Femur (tissue), 1 donor: ENCODE measurements at regions not wholly inside any gene's neighbourhood (a gene's known extent, or its start where the extent isn't known, plus 50 kb on each side); places are given as distances from the start of the nearest gene placed in this dataset.

Experiments
- DNase-seq: peaks from one replicate; pipeline ENCODE4 v3.0.0-alpha.2; 2017

DNA sequence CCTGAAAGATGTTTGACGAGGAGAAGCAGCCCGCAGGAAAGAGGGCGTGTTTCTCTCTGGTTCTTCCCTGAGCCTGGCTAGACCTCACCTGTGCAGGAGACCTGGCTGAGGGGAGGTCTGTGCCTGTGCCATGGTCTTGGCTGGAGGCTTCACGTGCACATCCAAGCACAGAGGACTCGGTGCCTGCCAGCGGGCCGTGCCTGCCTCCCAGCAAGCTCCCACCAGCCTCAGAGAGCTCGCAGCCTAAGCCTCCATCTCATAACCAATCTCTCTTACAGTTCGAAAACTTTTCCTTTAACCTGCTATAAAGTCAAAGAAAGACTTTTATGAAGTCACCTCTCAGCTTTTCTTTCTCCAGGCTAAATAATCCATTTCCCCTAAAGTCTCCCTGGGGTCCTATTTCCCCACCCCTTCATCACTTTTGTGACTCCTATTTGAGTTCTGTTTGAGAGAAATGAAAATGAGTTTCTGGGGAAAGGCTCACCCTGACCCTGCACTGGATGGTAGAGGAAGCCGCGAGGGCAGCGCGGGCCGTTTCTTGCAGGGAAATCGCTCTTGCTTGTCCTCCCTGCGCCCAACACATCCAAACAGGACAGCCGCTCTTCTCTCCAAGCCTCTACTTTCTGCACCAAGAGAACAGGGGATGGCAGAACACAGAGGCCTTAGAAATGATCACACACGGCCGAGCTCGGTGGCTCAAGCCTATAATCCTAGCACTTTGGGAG is 521.0 kb downstream of the SOX11 start:
- no peak for DNase-seq

DNA sequence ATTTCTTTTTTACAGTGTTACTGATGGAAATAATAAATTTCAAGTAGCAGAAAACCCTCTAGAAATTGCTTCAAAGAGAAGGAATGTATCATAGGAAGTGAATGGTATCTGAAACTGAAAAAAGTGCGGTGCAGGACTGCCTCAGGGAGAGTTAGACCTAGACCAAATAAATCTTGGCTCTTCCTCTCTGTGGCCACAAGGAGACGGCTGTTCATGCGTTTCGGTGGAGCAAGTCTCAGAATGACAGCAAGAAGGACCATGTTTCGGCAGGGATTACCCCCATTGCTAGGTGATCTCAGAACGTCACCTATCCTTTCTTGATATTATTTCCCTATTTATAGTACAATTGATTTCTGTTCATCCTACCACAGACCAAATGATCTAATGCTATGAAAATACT is 522.3 kb downstream of the SOX11 start:
- no peak for DNase-seq

DNA sequence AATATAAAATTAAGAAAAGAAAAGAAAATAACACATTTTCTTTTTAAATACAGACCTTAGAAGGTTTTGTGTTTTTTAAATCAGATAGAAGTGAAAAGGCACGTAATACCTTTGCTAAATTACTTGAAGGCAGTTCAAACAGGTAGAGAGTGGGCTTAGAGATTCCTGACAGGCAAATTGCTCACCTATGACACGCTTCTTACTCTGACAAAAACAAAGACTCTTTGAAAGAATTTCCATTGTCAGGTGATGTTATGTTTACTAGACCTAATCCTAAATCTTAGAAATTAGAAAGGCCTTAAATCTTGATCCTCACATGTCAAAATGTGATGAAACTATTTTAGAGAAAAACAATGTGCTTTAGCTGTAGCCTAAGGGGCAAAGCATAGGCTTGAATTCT is 522.9 kb downstream of the SOX11 start:
- no peak for DNase-seq

DNA sequence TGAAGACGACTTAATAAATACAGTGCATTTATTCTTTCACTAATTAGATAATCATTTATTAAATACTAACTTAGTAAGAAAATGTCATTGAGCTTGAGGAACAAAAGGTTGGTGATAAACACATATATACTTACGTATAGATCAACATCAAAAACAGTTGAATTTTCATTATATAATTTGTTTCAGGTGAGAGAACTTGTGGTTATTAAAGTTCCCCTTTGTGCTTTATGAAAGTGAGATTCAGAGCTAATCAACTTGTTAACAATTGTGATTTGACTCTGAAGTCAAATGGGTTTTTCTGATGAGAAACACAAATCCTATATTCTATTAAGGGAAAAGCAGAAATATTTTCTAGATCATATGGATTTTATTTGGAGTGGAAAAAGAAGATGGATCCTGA is 524.0 kb downstream of the SOX11 start:
- DNase-seq, result no peak

DNA sequence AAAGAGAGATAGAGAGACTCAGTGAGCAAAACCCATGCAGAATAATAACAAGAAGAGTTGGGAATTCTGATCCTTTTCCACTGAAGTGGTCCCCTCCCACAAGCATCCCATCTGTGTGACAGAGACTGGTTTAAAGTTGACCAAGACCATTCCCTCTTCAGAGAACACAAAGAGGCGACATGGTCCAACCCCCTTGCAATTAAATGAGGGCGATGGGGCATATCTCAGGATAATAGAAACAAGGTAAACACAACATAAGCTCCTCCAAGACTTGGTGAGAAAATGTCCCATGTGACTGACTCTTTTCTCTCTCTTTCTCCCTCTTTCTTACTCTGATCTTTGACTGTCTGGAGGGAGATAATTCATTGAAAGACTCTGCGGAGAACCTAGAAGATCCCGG is 526.7 kb downstream of the SOX11 start:
- DNase-seq, result no peak

DNA sequence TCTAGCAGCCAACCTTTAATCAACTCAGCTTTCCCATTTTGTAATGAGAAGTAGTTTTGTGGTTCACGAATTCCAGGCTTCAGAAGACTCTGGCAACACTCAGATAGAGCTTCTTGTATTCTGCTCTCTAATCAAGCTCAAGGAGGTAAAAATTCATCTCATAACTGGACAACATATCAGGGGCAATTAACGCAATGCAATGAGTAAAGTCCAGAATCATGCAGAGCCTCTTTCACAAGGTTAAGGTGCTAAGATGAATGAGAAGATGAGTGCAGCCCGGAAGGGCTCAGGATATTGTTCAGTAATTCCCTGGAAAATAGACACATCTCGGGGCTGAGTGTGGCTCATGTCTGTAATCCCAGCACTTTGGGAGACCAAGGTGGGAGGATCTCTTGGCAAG is 527.7 kb downstream of the SOX11 start:
- DNase-seq, result no peak

DNA sequence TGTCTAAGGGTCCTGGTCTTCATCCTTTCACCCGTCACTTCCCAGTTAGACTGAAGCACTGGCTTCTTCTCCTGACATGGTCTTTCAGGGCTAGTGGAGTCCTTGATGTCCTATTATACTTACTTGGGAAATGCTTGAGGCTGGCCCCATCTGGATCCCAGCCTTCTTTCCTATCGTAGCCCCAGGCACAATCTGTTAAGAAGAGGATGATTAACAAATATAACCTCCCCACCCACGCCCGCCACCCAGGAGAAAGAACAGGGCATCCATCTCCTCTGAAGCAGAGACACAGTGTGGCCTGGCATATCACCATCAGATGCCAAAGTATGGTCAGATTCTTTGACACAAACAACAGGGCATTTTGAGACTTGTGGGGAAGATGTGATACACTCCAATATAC is 530.1 kb downstream of the SOX11 start:
- DNase-seq, result no peak

DNA sequence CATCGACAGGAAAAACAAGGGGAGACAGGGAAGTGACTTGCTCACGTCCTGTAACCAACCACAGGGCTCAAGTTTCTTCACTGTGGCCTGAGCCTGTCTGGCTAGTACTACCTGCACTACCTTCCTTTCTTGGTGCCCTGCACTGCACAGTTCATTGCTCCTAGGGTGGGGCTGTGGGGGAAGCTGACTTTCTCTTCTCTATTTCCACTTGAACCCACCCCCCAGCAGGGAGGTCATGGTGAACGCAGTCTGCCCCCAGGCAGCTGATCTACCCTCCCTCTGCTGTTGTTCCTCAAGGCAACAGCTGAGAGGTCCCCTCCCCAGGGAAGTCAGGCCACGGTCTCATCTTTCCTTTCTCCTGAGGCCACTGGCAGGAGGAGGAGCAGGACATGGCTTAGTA is 532.1 kb downstream of the SOX11 start:
- DNase-seq, result peak; percentile 31

DNA sequence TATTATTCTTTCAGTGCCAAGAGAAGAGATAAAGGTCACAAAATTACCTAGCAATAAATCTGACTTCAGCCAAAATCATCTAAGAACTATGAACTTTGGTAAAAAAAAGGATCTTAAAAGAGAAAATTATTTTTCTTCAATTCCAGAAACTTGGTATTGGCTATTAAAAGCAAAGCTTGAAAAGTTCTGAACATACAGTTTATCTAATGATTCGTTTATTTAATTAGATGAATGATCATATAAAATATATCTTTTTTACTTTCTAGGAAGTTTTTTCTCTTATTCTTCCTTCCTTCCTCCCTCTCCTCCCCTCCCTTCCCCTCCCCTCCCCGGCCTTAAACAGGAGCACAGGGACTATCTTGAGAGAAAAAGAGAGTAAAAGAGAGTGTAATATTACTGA is 536.1 kb downstream of the SOX11 start:
- no peak for DNase-seq

DNA sequence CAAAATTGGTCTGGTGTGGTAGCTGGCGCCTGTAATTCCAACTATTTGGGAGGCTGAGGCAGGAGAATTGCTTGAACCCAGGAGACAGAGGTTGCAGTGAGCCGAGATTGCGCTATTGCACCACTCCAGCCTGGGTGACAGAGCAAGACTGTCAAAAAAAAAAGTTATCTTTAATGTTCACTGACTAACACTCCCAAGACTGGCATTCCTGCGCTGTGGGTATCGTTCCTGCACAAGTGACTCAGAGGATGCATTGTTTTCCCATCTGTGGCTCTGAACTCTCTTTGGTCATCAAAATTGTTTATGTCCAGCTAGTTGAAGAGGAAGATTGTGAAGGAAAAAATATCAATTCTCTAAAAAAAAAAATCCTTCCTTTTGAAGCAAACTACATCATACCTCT is 539.0 kb downstream of the SOX11 start:
- no peak for DNase-seq

DNA sequence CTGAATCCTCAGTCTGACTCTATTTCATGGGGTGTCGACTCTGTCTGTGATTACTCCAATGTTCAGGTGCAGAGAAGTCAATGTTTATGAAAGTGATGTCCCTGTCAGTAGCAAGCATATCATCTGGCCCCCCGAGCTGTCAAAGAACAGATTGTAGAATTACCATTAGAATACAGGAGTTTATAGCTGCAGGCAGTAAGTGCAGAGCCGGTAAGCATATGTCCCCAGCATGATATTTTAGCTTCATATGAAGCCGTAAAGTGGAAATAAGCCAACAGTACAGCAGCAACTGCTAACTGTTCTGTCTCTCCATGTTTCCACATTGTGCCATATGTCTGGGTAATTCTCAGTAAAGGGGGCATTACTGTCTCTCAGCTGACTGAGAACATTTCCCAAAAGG is 541.8 kb downstream of the SOX11 start:
- no peak for DNase-seq

DNA sequence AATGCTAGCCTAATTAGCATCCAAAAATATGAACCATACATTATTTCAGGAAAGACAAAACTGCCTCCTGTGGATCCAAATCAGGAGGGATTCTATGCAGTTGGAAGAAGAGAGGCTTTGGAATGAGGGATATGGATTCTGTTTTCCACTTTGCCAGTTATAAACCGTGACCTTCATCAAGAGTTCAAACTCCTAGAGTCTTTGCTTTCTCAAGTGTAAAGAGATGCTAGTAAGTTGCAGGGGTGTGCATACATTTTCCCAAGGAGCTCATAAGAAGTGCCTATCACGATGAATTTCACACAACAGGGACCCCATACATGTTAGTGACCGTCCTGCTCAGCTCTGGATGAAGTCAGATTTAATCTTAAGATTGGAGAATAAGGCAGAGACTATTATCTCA is 542.5 kb downstream of the SOX11 start:
- no peak for DNase-seq

DNA sequence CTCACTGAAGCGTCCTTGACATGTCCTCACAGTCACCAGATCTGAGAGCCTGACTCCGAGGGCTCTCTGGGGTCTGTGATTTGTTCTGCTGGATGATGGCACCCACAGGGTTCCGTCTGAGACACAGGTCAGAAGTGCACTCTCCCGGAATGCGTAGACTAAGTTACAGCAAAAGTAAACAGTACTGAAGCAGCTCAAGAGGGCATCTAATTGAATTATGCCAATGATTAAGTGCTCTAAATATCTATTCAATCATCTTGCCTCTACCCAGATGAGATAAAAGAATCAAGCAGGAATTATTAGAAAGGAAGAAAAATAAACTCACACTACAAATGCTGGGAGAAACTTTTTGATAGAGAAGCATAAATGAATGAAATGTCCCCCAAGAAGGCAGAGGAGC is 544.1 kb downstream of the SOX11 start:
- DNase-seq, result no peak

DNA sequence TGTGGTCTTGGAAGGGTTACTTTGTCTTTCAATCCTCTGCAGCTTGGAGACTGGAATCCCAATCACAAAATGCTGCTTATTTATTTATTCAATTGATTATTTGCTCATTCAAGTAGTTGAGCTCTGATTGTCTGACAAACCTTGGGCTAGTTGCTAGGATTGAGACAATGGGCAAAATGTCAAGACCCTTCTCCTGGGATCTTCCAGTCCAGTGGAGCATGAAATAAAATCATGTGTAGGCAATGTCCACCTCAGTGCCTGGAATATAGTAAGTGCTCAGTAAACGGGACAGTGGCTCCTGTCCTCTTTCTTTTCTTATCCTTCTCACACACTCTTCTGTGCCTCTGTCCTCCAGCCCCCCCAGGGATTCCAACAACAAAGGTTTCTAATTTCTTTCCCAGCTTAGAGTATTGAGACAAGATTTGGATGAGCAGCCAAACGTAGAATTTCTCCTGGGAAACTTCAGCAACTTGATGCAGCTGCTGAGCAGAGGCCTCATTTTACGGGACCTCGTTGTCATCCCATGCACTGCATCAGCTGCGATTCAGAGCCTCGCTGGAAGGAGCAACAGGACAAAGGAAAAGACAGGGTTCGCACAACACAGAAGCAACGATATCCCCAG is 545.0 kb downstream of the SOX11 start:
- DNase-seq, result no peak

DNA sequence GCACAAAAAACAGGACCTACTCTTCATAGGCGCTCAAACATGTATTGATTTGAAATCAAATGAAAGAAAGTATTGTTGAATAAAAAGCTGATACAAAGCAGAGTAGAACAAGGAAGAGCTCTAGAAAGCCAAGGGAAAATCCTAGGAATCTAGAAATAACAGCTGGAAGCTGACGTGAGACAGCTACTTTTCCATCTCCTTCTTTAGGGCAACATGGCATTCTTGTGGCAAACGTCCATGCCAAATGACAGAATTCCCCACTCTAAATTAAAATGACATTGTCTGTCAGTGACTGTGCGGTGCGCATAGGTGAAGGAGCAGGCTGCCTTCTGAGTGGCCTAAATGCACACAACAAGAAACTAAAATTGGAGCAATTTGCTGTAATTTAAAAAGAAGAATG is 557.4 kb downstream of the SOX11 start:
- DNase-seq, result no peak

DNA sequence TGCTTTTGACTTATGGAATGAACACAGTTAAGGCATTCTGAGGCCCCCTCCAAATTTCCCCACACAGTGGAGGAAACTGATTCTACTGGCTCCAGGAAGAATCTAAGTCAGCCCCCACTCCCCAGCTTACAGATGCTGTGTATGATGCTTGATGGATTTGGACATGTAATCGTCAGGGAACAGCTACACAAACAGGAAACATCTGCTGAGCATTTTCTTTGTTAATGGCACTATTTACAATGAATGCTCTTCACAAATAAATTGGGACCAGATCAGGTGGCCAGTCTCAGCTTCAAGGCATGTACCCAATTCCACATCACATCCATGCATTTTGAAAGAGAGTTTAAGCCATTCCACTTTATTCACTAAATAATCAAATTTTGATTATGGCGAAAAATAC is 562.3 kb downstream of the SOX11 start:
- peak; percentile 28 for DNase-seq

DNA sequence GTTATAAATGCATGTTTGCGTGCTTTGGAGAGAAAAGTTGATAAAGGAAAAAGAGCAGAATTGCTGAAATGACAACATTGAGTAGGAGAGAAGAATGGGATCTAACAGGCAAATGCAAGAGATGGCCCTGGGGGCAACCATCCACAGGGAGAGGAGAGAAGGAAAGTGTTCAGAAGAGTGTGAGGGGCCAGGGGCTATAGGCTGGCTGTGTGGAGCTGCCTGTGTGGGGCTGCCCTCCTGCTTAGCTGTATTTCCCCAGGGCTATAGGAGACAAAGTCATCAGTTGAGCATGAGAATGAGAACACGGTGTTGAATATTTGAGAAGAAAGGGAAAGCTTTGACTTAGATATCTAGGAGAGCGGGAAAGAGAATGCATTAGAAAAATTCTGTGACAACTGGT is 572.0 kb downstream of the SOX11 start:
- DNase-seq, result no peak

DNA sequence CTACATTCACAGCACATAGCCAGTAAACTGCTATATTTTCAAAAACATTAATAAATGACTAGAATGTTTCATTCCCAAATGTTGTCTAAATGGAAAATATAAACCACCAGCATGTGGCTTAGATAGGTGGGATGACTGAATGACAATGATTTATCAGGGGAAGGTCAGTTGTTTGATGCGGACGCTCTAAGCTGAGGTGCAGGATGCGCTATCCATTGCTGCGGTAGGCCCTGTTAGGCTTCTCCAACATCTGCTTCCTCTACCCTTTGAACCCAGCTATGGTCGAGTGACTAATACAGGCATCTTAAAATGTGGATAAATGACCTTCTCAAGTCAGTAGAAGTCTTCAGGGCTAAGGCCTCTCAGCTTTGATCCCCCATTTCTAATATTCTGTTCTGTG is 584.2 kb downstream of the CMPK2 start:
- DNase-seq, result no peak

DNA sequence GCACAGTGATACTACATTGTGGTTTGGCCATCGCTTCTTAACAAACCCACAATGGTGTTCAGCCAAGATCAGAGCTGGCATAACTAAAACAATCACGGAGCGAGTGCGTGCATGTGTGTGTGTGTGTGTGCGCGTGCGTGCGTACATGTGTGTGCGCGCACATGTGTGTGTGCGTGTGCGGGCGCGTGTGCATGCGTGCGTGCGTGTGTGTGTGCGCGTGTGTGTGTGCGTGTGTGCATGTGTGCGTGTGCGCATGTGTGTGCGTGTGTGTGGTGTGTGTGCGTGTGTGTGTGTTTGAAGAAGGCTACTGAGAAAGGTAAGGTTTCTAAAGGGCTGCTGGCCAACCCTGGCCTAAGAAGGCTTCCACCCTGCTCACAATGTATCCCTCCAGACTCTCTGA is 582.4 kb downstream of the CMPK2 start:
- no peak for DNase-seq

DNA sequence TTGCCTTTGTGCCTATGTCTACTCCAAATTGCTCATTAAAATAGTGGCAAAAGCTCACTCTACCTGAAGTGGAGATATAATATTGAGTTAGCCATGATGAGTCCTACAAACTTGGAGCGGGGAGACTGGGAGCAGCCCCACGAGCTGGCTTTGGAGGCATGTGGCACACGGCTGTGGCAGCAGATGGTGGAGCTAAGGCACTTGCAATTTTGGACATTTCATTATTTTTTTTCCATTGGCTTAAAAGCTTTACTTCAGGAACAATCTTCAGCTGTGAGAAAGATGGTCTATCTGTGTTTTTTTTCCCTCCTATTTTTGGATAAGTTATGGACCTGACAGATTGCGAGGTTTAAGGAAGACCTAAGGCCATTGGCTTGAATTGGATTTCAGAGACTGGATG is 578.3 kb downstream of the CMPK2 start:
- no peak for DNase-seq

DNA sequence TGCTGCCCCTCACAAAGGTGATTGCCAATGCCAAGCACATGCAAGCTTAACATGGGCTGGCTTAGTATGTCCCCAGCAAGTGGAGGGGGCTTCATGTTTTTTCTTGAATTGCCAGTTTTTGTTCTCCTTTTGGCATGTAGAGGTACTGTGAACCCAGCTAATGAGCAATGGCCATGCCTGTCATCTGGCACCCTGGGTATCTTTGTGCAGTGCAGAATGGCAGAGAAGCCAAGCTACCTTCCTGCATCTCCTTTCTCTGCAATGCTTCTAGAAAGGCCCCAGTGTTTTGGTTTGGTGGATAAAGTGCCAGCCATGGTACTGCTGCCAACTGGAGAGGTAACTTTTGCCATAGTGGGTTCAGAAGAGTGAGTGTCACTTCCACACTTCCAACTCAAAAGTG is 576.9 kb downstream of the CMPK2 start:
- DNase-seq, result no peak

DNA sequence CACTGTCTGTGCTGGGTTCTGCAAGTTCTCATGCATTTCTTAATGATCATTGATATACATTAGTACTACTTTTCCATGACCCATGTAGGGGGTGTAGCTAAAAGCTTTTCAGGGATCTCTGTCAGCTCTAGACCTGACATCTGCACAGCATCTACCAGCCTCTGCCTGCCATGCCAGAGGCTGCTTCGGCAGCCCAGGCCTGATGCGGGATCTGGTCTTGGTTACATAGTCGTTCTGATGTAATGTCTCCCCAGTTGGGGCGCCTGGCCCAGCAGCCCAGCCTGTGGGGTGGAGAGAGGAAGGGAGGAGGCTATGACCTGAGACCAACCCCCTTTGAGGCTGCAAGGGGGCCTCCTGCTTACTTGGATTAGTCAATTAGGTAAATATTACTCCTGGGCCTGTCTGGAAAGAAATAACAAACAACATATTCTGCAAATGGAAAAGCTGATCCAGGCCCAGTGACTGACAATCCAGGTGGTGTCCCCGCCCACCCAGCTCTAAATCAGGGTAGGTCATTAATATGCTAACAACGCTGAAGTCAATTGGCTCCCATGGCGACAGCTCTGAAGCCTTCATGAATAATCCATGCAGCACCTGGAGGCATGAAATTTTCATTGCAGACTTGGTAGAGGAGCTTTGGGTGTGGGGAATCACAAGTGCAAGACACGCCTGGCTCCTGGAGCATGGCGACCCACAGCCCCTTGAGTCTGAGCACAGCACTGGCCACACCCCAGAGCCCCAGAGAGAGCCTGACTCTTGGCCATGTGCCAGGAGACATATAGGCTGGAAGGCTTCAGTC is 575.3 kb downstream of the CMPK2 start:
- DNase-seq, result no peak

DNA sequence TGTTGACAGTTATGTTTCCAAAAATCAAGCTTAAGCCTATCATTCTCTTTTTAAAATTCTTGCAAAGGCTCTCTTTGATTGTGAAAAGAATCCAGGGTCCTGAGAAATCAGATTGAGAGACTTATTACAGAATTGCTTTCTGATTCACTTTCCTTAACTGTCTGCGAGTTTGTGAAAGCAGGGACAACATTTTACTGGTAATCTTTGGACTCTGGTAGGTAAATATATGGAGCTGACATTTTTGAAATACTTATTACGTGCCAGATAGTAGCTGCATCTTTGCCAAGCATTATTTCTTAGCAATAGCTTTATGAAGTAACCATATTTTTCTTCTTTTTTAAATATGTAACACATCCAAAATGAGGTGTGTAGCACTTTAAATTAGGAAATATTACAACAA is 570.9 kb downstream of the CMPK2 start:
- DNase-seq, result no peak

DNA sequence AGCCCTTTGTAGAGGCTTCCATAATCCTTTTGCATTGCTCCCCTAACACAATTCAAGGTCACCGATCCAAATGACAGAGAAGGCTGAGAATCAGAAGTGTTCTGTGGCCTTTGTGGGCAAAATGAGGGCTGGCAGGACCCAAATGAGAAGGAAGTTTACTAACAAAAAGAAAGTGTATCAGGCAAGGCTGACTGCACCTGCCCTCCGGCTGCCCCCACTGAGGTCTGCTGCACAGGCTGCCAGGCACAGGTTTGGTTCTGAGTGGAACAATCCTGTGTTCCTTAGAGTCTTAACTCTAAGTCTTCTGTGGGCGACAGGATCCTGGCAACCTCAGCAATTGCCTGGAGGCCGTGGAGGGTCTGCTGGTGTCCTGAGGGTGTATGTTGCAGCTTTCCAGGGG is 568.5 kb downstream of the CMPK2 start:
- DNase-seq, result no peak
